GM12878 (cell line): ENCODE measurements at regions not wholly inside any gene's neighbourhood (a gene's known extent, or its start where the extent isn't known, plus 50 kb on each side); places are given as distances from the start of the nearest gene placed in this dataset.

ENCODE experiments used
- ATAC-seq: fragments of 200-7000 bp; cut with Tn5 transposase; 3 replicates; pipeline ENCODE4 v1.9.1; 2020; ENCODE audit warnings: mild to moderate bottlenecking, moderate library complexity
- BruUV-seq: library from RNA; stranded (reverse); fragments of 400-500 nt; replicated peaks from 2 replicates; lab custom pipeline; 2021; lab: Mats Ljungman, UMichigan
- CTCF ChIA-PET: fragments of 300-600 bp; sonication (Branson Sonifier 250); formaldehyde crosslinking; extraction: SDS; loops from one replicate; lab custom pipeline; 2021; ENCODE audit warnings: inconsistent platforms; lab: Yijun Ruan, JAX
- POLR2A ChIA-PET: fragments of 350-600 bp; formaldehyde crosslinking; extraction: SDS; loops from one replicate; lab custom pipeline; 2021; ENCODE audit warnings: inconsistent platforms; lab: Charles Lee
- RAD21 ChIA-PET: fragments of 300-600 bp; sonication (Branson Sonifier 250); formaldehyde crosslinking; loops from one replicate; lab custom pipeline; 2023; ENCODE audit warnings: antibody characterized with exemption; ENCODE audit not compliant: unreplicated experiment; lab: Charles Lee
- SMC1A ChIA-PET: fragments of 300-600 bp; sonication (Branson Sonifier 250); formaldehyde crosslinking; loops from one replicate; lab custom pipeline; 2023; ENCODE audit not compliant: unreplicated experiment, uncharacterized antibody; lab: Charles Lee
- DNase-seq: peaks from one replicate; pipeline ENCODE4 v3.0.0-alpha.2; 2011; ENCODE audit warnings: low read depth, low spot score
- FAIRE-seq: peaks from 3 replicates; lab custom pipeline; 2011; peaks lifted over from hg19 to GRCh38; lab: Jason Lieb, UNC
- H2AFZ ChIP-seq: 2 replicates; pipeline ENCODE4 v1.6.0; 2011; ENCODE audit warnings: low read depth, low read length, control low read depth; ENCODE audit not compliant: control insufficient read depth
- H3K27ac ChIP-seq: 2 replicates; pipeline ENCODE4 v1.5.1; 2011; ENCODE audit warnings: control low read depth; ENCODE audit not compliant: control insufficient read depth, insufficient read depth
- H3K27me3 ChIP-seq, 2 experiments: replicated peaks in 1 of 2; 2 replicates each; pipeline versions ENCODE4 v1.6.0 to v1.6.1; 2011; ENCODE audit warnings: low read length in 1 of 2; ENCODE audit not compliant: control insufficient read depth in 2 of 2, insufficient read depth in 2 of 2
- H3K36me3 ChIP-seq, 2 experiments: 2 replicates each; pipeline ENCODE4 v1.5.1; 2011; ENCODE audit warnings: low read length in 1 of 2; ENCODE audit not compliant: control insufficient read depth in 2 of 2, insufficient read depth in 2 of 2
- H3K4me1 ChIP-seq: 2 replicates; pipeline ENCODE4 v1.6.1; 2011; ENCODE audit warnings: mild to moderate bottlenecking, low read length, moderate library complexity, mixed read lengths; ENCODE audit not compliant: control insufficient read depth, insufficient read depth
- H3K4me2 ChIP-seq: 2 replicates; pipeline ENCODE4 v1.6.0; 2011; ENCODE audit warnings: control low read depth; ENCODE audit not compliant: control insufficient read depth, insufficient read depth
- H3K4me3 ChIP-seq: fragments of 200-600 bp; sonication (generic); 2 replicates; pipeline ENCODE4 v1.5.1; 2016
- H3K79me2 ChIP-seq: 2 replicates; pipeline ENCODE4 v1.6.0; 2011; ENCODE audit warnings: low read length; ENCODE audit not compliant: control insufficient read depth, insufficient read depth
- H3K9ac ChIP-seq: 2 replicates; pipeline ENCODE4 v1.8.0; 2011; ENCODE audit warnings: low read length, control low read depth, mixed read lengths; ENCODE audit not compliant: control insufficient read depth, insufficient read depth
- H3K9me3 ChIP-seq: replicated peaks from 3 replicates; pipeline ENCODE4 v1.5.1; 2011; ENCODE audit warnings: mild to moderate bottlenecking, low read length; ENCODE audit not compliant: control insufficient read depth, insufficient read depth
- H4K20me1 ChIP-seq: 2 replicates; pipeline ENCODE4 v1.6.0; 2011; ENCODE audit not compliant: control insufficient read depth, insufficient read depth
- CBFB ChIP-seq: IDR thresholded peaks from 2 replicates; pipeline ENCODE4 v1.6.1; 2016; ENCODE audit warnings: antibody characterized with exemption, low read depth
- KLF5 ChIP-seq: fragments of 450-650 bp; IDR thresholded peaks from 2 replicates; pipeline ENCODE4 v1.6.1; 2014; ENCODE audit warnings: mild to moderate bottlenecking; ENCODE audit not compliant: partially characterized antibody
- MYC ChIP-seq: IDR thresholded peaks from 2 replicates; pipeline ENCODE4 v1.6.1; 2011; ENCODE audit warnings: mild to moderate bottlenecking, low read length, moderate library complexity, inconsistent platforms; ENCODE audit not compliant: insufficient read depth, insufficient replicate concordance, insufficient read length, severe bottlenecking
- NFXL1 ChIP-seq: fragments of 450-650 bp; IDR thresholded peaks from 2 replicates; pipeline ENCODE4 v1.6.1; 2017; ENCODE audit warnings: antibody characterized with exemption, mild to moderate bottlenecking, borderline replicate concordance
- YY1 ChIP-seq: IDR thresholded peaks from 2 replicates; pipeline ENCODE4 v1.6.1; 2011; ENCODE audit warnings: low read depth, mild to moderate bottlenecking, low read length
- WGBS: methylation state at CpG from one replicate; pipeline ENCODE4 v1.1.6; 2016; ENCODE audit warnings: low lambda C conversion rate; ENCODE audit not compliant: insufficient replicate concordance, insufficient coverage; ENCODE audit errors: missing lambda C conversion rate; 5-methylcytosine and 5-hydroxymethylcytosine counted together
- in situ Hi-C: fragments of 300-500 bp; cut with MboI; formaldehyde crosslinking; loops from 9 replicates; pipeline ENCODE4 v1.14.3; 2018; ENCODE audit warnings: mixed read lengths
- intact Hi-C: fragments of 100-400 bp; cut with micrococcal nuclease; formaldehyde crosslinking; loops from one replicate; pipeline ENCODE4 v1.14.2; 2022; ENCODE audit not compliant: unreplicated experiment
- TF ChIP-seq, protein P1 (sequence below): fragments of 450-650 bp; IDR thresholded peaks from 2 replicates; pipeline ENCODE4 v1.6.1; 2016; ENCODE audit warnings: mild to moderate bottlenecking
- TF ChIP-seq, protein P2 (sequence below): IDR thresholded peaks from 2 replicates; pipeline ENCODE4 v1.6.1; 2011; ENCODE audit warnings: mild to moderate bottlenecking, low read depth, low read length, moderate library complexity; ENCODE audit not compliant: insufficient replicate concordance

DNA sequence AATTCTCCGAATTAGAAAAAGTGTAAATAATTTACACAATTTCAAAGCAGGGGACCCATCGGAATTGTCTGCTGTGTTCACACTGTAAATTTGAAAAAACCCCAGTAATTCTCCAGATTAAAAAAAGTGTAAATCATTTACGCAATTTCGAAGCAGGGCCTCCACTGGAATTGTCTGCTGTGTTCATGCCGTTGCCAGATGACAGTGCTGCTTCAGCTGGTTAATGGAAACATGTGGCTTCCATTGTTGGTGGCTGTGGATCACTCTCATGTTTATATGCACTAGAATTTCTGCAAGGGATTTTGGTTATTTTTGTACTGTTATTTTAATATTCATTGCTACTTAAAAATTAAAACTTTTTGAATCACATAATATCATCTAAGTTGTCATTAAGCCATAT, 88.8 kb upstream of the ELMO1 start:
- H3K79me2 ChIP-seq: no peaks in the 10 kb centered on the region
- intact Hi-C loops: no loop called here

More for the DNA sequence above, 88.8 kb upstream of the ELMO1 start:
- FAIRE-seq: no peak
- no peak overlapping the region for H3K4me2 ChIP-seq
- no TSS peak for BruUV-seq
- no peak overlapping the region for H3K27ac ChIP-seq
- no peaks in the 10 kb centered on the region for H3K27me3 ChIP-seq
- TF ChIP-seq YY1: no peak
- no peak for TF ChIP-seq KLF5
- TF ChIP-seq, protein P1, sequence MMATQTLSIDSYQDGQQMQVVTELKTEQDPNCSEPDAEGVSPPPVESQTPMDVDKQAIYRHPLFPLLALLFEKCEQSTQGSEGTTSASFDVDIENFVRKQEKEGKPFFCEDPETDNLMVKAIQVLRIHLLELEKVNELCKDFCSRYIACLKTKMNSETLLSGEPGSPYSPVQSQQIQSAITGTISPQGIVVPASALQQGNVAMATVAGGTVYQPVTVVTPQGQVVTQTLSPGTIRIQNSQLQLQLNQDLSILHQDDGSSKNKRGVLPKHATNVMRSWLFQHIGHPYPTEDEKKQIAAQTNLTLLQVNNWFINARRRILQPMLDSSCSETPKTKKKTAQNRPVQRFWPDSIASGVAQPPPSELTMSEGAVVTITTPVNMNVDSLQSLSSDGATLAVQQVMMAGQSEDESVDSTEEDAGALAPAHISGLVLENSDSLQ: no peak
- no peak for TF ChIP-seq MYC
- TF ChIP-seq CBFB: no peak
- TF ChIP-seq NFXL1: no peak
- TF ChIP-seq, protein P2, sequence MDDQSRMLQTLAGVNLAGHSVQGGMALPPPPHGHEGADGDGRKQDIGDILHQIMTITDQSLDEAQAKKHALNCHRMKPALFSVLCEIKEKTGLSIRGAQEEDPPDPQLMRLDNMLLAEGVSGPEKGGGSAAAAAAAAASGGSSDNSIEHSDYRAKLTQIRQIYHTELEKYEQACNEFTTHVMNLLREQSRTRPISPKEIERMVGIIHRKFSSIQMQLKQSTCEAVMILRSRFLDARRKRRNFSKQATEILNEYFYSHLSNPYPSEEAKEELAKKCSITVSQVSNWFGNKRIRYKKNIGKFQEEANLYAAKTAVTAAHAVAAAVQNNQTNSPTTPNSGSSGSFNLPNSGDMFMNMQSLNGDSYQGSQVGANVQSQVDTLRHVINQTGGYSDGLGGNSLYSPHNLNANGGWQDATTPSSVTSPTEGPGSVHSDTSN: no peak
- no peak overlapping the region for H3K9ac ChIP-seq
- ChIA-PET RAD21 (no interaction called here), POLR2A (no interaction called here), CTCF (interaction anchor here (0.6 kb wide), 1 partner anchor 72 kb away, joined by 3 read pairs; no protein-coding TSS in a partner anchor), SMC1A (no interaction called here)
- in situ Hi-C loops: no loop called here
- H4K20me1 ChIP-seq: no peaks in the 10 kb centered on the region
- no peaks in the 10 kb centered on the region for H3K36me3 ChIP-seq
- ATAC-seq: no peak
- peaks cover 10% of the 10 kb centered on the region for H3K4me1 ChIP-seq
- 70% methylated on average over 5 of the region's 5 CpGs for WGBS
- no peak for DNase-seq
- H3K4me3 ChIP-seq: no peak overlapping the region
- no peaks in the 10 kb centered on the region for H3K9me3 ChIP-seq
- no peak overlapping the region for H2AFZ ChIP-seq
